NOMO-1 treated with DMSO at 0.1 percent for 48 hours (cell line): ENCODE measurements at regions not wholly inside any gene's neighbourhood (a gene's known extent, or its start where the extent isn't known, plus 50 kb on each side); places are given as distances from the start of the nearest gene placed in this dataset.
"Not testable (repeated sequence)": the region's sequence is repeated elsewhere in the genome, so short reads cannot be mapped to it uniquely, and the experiment has no call there.

Experiments used
- DNase-seq: peaks from one replicate; lab custom pipeline; 2025; ENCODE audit not compliant: unreplicated experiment; lab: John Stamatoyannopoulos, UW

GRCh38 chr19:33866696-33867095, 70.0 kb downstream of the KCTD15 start:
- DNase-seq, result no peak

GRCh38 chr19:33868076-33868735, 71.5 kb downstream of the KCTD15 start:
- no peak for DNase-seq

GRCh38 chr19:33868788-33869412, 72.2 kb downstream of the KCTD15 start:
- no peak for DNase-seq

- not testable (repeated sequence) for DNase-seq
Observed at GRCh38 chr19:33870298-33870932, 73.7 kb downstream of the KCTD15 start.

- no peak for DNase-seq
Observed at GRCh38 chr19:33871605-33872004, 74.9 kb downstream of the KCTD15 start.

GRCh38 chr19:33872445-33873320, 76.0 kb downstream of the KCTD15 start:
- DNase-seq, result no peak

- no peak for DNase-seq
Observed at GRCh38 chr19:33875071-33875470, 78.4 kb downstream of the KCTD15 start.

GRCh38 chr19:33876192-33876591, 79.5 kb downstream of the KCTD15 start:
- DNase-seq, result no peak

GRCh38 chr19:33878030-33878544, 81.4 kb downstream of the KCTD15 start:
- DNase-seq, result no peak

- DNase-seq, result no peak
Observed at GRCh38 chr19:33878910-33879810, 82.5 kb downstream of the KCTD15 start.

- no peak for DNase-seq
Observed at GRCh38 chr19:33879818-33880575, 83.3 kb downstream of the KCTD15 start.

GRCh38 chr19:33883859-33884519, 87.3 kb downstream of the KCTD15 start:
- DNase-seq, result no peak

- no peak for DNase-seq
Observed at GRCh38 chr19:33885236-33885635, 88.6 kb downstream of the KCTD15 start.

- DNase-seq, result no peak
Observed at GRCh38 chr19:33887891-33888290, 91.2 kb downstream of the KCTD15 start.

- no peak for DNase-seq
Observed at GRCh38 chr19:33888665-33889064, 92.0 kb downstream of the KCTD15 start.

GRCh38 chr19:33890569-33890968, 93.9 kb downstream of the KCTD15 start:
- no peak for DNase-seq

GRCh38 chr19:33891773-33892172, 95.1 kb downstream of the KCTD15 start:
- DNase-seq, result no peak

GRCh38 chr19:33894787-33895186, 98.1 kb downstream of the KCTD15 start:
- DNase-seq, result no peak

GRCh38 chr19:33895366-33895765, 98.7 kb downstream of the KCTD15 start:
- no peak for DNase-seq
